ENCODE measurements at regions not wholly inside any gene's neighbourhood (a gene's known extent, or its start where the extent isn't known, plus 50 kb on each side); places are given as distances from the start of the nearest gene placed in this dataset.

- H3K27me3 ChIP-seq: no peaks in the 10 kb centered on the region
- no peaks in the 10 kb centered on the region for H3K9me3 ChIP-seq
- H3K27ac ChIP-seq: no peak overlapping the region
- no peak for DNase-seq
- no peaks in the 10 kb centered on the region for H3K4me1 ChIP-seq
- TF ChIP-seq POLR2A (IDR thresholded peaks at IDR 0.05) (no peak), CTCF (IDR thresholded peaks at IDR 0.05 in 4 of 5, conservative IDR thresholded peaks at IDR 0.05 in 1 of 5) (no peak)
- in situ Hi-C loops (cut with MboI; ENCODE audit: low sequenced_read_pairs in 4 of 4): no loop called here
- no peak for ATAC-seq
- H3K4me3 ChIP-seq: no peak overlapping the region
- intact Hi-C loops (cut with DNase I; ENCODE audit: low total_unique reads): no loop called here
- H3K36me3 ChIP-seq: no peaks in the 10 kb centered on the region
Measured at GRCh38 chr2:74735009-74735408, 81.0 kb downstream of the SEMA4F start.

GRCh38 chr2:74735564-74735963 is 81.5 kb downstream of the SEMA4F start:
- ATAC-seq: no peak
- intact Hi-C loops (cut with DNase I; ENCODE audit: low total_unique reads): no loop called here
- H3K27me3 ChIP-seq: no peaks in the 10 kb centered on the region
- H3K27ac ChIP-seq: no peak overlapping the region
- in situ Hi-C loops (cut with MboI; ENCODE audit: low sequenced_read_pairs in 4 of 4): no loop called here
- H3K36me3 ChIP-seq: no peaks in the 10 kb centered on the region
- no peaks in the 10 kb centered on the region for H3K4me1 ChIP-seq
- TF ChIP-seq CTCF (IDR thresholded peaks at IDR 0.05 in 4 of 5, conservative IDR thresholded peaks at IDR 0.05 in 1 of 5) (no peak), POLR2A (IDR thresholded peaks at IDR 0.05) (no peak)
- no peaks in the 10 kb centered on the region for H3K9me3 ChIP-seq
- H3K4me3 ChIP-seq: no peak overlapping the region
- no peak for DNase-seq

GRCh38 chr2:74736589-74736988 is 82.5 kb downstream of the SEMA4F start:
- ATAC-seq (no peak), DNase-seq (no peak)
- in situ Hi-C loops (cut with MboI; ENCODE audit: low sequenced_read_pairs in 4 of 4): no loop called here
- TF ChIP-seq POLR2A (IDR thresholded peaks at IDR 0.05): no peak
- no peak for TF ChIP-seq CTCF (IDR thresholded peaks at IDR 0.05 in 4 of 5, conservative IDR thresholded peaks at IDR 0.05 in 1 of 5)
- Histone ChIP-seq H3K9me3 (no peaks in the 10 kb centered on the region), H3K36me3 (no peaks in the 10 kb centered on the region), H3K27me3 (no peaks in the 10 kb centered on the region), H3K4me3 (no peak overlapping the region), H3K4me1 (peaks cover 4 to 5% of the 10 kb centered on the region in 2 donors), H3K27ac (no peak overlapping the region)
- intact Hi-C loops (cut with DNase I; ENCODE audit: low total_unique reads): no loop called here

- in situ Hi-C loops (cut with MboI; ENCODE audit: low sequenced_read_pairs in 4 of 4): no loop called here
Measured at GRCh38 chr2:74738586-74738985, 84.5 kb downstream of the SEMA4F start.

More at GRCh38 chr2:74738586-74738985, 84.5 kb downstream of the SEMA4F start:
- DNase-seq: no peak
- H3K9me3 ChIP-seq: no peaks in the 10 kb centered on the region
- no peak for ATAC-seq
- no peaks in the 10 kb centered on the region for H3K36me3 ChIP-seq
- H3K27me3 ChIP-seq: no peaks in the 10 kb centered on the region
- no peak overlapping the region for H3K4me3 ChIP-seq
- TF ChIP-seq CTCF (IDR thresholded peaks at IDR 0.05 in 4 of 5, conservative IDR thresholded peaks at IDR 0.05 in 1 of 5) (no peak), POLR2A (IDR thresholded peaks at IDR 0.05) (no peak)
- no peak overlapping the region for H3K27ac ChIP-seq
- peaks cover 4 to 5% of the 10 kb centered on the region in 2 donors for H3K4me1 ChIP-seq
- intact Hi-C loops (cut with DNase I; ENCODE audit: low total_unique reads): no loop called here

All from gastrocnemius medialis (tissue), 4 donors.